ENCODE measurements at regions not wholly inside any gene's neighbourhood (a gene's known extent, or its start where the extent isn't known, plus 50 kb on each side); places are given as distances from the start of the nearest gene placed in this dataset.
"Not testable (repeated sequence)": the region's sequence is repeated elsewhere in the genome, so short reads cannot be mapped to it uniquely, and the experiment has no call there.

GRCh38 chr13:109427148-109427547 lies 359.2 kb downstream of the IRS2 start:
- no peak for DNase-seq

GRCh38 chr13:109426690-109426990 lies 359.7 kb downstream of the IRS2 start:
- DNase-seq, result no peak

GRCh38 chr13:109425821-109426689 lies 360.3 kb downstream of the IRS2 start:
- no peak for DNase-seq

GRCh38 chr13:109422161-109422560 lies 364.2 kb downstream of the IRS2 start:
- no peak for DNase-seq

- no peak for DNase-seq
Measured at GRCh38 chr13:109419896-109420295, 366.5 kb downstream of the IRS2 start.

- DNase-seq, result no peak
Measured at GRCh38 chr13:109418111-109418510, 368.3 kb downstream of the IRS2 start.

GRCh38 chr13:109416001-109416400 lies 370.4 kb downstream of the IRS2 start:
- no peak for DNase-seq

GRCh38 chr13:109415057-109415456 lies 371.3 kb downstream of the IRS2 start:
- DNase-seq, result no peak

GRCh38 chr13:109412283-109412901 lies 374.0 kb downstream of the IRS2 start:
- DNase-seq, result no peak

GRCh38 chr13:109410868-109411267 lies 375.5 kb downstream of the IRS2 start:
- DNase-seq, result no peak

GRCh38 chr13:109408591-109409382 lies 377.6 kb downstream of the IRS2 start:
- no peak for DNase-seq

- no peak for DNase-seq
Measured at GRCh38 chr13:109406376-109406992, 379.9 kb downstream of the IRS2 start.

- DNase-seq, result no peak
Measured at GRCh38 chr13:109403012-109403421, 383.4 kb downstream of the IRS2 start.

GRCh38 chr13:109401891-109402290 lies 384.5 kb downstream of the IRS2 start:
- DNase-seq, result no peak

- no peak for DNase-seq
Measured at GRCh38 chr13:109401307-109401706, 385.1 kb downstream of the IRS2 start.

- no peak for DNase-seq
Measured at GRCh38 chr13:109400624-109401257, 385.6 kb downstream of the IRS2 start.

GRCh38 chr13:109400209-109400608 lies 386.2 kb downstream of the IRS2 start:
- DNase-seq, result no peak

GRCh38 chr13:109398071-109398470 lies 388.3 kb downstream of the IRS2 start:
- DNase-seq, result not testable (repeated sequence)

- no peak for DNase-seq
Measured at GRCh38 chr13:109397285-109397684, 389.1 kb downstream of the IRS2 start.

GRCh38 chr13:109396266-109396665 lies 390.1 kb downstream of the IRS2 start:
- no peak for DNase-seq

GRCh38 chr13:109395014-109395413 lies 391.4 kb downstream of the IRS2 start:
- no peak for DNase-seq

GRCh38 chr13:109394311-109394988 lies 391.9 kb downstream of the IRS2 start:
- DNase-seq, result no peak

Measured in T-helper 9 cell (primary cell).